Mucosa of gallbladder (tissue), 1 donor: ENCODE measurements at regions not wholly inside any gene's neighbourhood (a gene's known extent, or its start where the extent isn't known, plus 50 kb on each side); places are given as distances from the start of the nearest gene placed in this dataset.

Source experiments
- DNase-seq: peaks from one replicate; pipeline ENCODE4 v3.0.0-alpha.2; 2020; ENCODE audit warnings: low spot score
- donor health status: DM: no; HTN: no; CAD: no.

DNA sequence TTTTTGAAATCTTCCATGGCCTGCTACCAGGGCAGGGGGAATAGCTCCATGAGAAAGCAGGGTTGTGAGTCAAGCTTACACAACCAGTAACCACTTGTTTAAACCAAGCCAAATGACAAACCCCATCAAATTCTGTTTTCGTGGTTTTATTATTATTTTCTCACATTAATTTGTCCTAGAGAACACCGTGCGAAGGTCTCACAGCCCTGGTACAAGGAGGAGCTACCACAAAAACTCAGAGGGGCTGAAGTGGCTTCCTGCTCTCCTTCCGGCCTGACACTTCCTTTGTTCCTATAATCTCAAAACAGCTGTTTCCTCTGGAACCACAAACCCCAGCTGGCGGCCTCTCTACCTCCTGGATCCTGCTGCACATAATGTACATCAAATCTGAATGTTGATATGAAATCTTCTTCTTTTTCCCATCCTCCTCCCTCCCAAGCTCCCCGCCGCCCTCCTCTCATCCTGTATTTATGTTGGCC is 375.9 kb downstream of the MCTP2 start:
- peak; percentile 15 for DNase-seq

DNA sequence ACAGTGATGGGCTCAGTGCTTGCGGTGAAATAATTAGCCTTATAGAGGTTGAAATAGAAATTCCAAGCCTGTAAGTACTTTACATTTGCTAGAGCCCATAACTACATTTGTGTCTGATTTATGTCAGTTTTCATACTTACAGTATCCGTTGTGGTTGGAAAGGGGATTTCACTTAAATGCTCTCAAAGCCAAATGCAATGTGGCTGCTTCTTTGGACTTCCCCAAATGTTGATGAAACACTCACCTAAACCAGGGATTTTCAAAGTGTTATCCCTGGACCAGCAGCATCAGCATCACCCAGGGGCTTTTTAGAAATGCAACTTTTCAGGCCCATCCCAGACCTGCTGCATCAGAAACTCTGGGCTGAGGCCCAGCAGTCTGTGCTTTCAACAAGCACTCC is 378.7 kb downstream of the MCTP2 start:
- DNase-seq = no peak

GRCh38 chr15:94610485-94610884 is 379.1 kb downstream of the MCTP2 start:
- DNase-seq = no peak

DNA sequence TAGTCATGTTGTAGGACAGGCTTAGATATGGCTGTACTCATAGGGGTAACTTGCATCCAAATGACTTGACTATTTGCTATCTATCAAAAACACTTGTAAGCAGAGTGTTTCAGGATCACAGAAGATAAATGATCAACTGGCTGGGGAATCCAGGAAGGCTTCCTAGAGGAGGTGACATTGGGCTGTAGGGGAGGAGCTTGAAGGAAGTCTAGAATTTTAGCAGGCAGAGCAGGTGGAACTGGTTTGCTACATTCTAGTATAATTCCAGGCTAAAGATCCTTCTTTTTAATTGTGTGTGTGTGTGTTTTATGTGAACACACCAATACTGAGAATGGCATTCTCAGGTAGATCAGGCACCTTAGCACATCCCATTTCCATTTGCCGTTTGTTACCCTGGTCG is 380.3 kb downstream of the MCTP2 start:
- DNase-seq = no peak

- no peak for DNase-seq
These were observed 384.3 kb downstream of the MCTP2 start for GRCh38 chr15:94615688-94616087.

DNA sequence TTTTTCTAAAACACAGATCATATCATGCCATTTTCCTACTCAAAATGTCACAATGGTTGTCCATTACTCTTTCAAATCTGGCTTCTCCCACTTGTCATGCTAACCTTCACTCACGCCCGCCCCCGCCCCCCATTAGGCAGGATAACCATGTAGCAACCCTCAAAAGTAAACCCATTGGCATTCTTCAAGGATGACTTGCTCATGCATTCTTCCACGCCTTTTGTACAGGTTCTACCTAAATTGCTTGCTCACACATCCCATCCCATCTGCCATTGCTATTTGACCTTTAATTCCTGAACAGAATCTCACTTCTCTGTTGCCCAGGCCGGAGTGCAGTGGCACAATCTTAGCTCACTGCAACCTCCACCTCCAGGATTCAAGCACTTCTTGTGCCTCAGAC is 389.3 kb downstream of the MCTP2 start:
- no peak for DNase-seq

GRCh38 chr15:94621736-94622135 is 390.4 kb downstream of the MCTP2 start:
- DNase-seq = no peak

DNA sequence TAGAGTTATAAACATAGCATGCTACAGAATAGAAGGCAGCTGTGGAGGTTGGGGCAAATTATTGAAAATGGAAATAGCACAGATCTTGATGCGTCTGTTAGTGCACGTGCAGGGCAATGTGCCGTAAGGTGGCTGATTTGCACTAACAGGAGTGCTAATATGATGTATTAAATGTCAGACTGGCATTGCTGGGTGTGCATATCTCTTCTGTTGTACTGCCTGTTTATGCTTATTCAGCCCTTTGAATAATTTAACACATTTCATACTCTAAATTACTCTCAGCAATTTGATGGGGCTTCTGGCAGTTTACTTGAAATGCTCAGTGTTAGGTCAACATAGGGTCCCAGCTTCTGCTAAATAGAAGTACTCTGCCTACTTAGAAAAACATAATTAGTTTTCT is 395.6 kb downstream of the MCTP2 start:
- no peak for DNase-seq

- DNase-seq = no peak
These were observed 400.2 kb downstream of the MCTP2 start for GRCh38 chr15:94631608-94632007.

DNA sequence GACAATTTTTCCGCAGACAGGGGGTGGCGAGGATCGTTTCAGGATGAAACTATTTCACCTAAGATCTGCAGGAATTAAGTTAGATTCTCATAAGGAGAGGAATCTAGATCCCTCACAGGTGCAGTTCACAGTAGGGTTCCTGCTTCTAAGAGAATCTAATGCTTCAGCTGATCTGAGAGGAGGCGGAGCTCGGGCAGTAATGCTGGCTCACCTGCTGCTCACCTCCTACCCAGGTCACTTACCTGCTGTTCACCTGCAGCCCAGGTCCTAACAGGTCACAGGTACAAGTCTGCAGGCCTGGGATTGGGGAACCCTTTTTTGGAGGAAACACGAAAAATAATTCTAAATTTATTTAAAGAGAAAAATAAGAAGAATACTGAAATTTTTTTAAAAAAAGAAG is 406.8 kb downstream of the MCTP2 start:
- no peak for DNase-seq

GRCh38 chr15:94639701-94640100 is 408.3 kb downstream of the MCTP2 start:
- no peak for DNase-seq

DNA sequence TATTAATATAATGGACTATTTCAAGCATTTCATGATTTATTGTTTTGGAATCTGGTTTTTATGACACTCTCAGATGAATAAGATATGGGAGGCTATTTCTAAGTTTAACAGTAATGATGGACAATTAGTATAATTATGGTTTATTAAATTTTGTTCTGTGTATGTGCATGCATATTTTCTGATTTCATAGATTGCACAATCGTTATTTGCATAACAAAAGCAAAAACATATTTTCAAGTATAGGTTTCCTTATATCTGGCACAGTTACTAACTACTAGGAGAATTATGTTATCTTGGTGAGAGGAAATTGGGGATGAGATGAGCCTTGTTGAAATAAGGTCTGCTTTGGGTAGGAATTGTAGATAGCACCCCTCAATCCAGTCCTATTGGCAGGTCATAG is 413.1 kb downstream of the MCTP2 start:
- no peak for DNase-seq

DNA sequence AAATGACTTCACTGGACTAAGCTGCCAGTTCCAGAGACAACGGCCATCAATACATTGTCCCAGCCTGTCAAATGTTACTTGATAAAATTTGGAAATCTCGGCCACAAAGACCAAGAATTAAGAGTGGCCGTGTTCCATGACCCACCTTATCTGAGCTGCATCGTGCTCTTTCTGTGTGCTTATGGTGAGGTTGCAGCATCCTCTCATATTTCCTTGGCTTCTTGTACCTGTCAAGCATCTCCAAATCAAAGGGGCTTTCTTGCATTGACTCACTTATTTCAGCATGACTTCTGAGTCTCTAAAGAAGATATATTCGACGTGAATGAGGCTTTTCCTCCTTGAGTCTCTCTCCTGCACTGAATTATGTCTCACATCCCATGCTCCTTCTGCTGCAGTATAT is 421.7 kb downstream of the MCTP2 start:
- DNase-seq = no peak

DNA sequence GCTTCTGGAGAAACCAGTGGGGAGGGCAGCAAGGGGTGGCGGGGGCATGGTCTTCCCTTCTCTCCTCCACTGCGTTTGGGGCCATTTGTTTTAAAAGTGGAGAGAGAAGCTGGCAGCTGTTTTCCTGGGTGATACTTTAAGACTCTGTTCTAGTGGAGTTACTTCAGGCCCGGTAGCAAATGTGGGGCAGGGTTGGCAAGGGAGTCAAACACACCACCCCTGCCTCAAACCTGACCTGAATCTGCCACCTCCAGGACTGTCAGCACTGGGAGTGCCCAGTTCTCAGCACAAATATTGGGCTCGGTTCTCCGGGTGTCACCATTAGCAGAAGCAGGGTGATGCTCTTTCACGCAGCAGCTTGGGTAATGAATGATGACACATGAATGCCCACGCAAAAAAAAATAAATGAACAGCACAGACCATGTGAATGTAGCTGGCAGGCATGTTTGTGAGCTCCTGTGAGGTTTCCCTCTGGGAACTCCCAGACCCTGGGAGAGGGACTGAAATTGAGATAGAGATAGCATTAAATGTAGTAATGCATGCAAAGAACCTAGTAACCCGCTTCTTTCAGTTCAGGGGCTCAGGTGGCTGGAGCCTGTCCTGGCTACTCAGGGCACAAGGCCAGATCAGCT is 424.0 kb downstream of the MCTP2 start:
- DNase-seq = no peak

GRCh38 chr15:94665676-94666441 is 434.5 kb downstream of the MCTP2 start:
- no peak for DNase-seq

- DNase-seq = no peak
These were observed 435.2 kb downstream of the MCTP2 start for GRCh38 chr15:94666553-94666952.

DNA sequence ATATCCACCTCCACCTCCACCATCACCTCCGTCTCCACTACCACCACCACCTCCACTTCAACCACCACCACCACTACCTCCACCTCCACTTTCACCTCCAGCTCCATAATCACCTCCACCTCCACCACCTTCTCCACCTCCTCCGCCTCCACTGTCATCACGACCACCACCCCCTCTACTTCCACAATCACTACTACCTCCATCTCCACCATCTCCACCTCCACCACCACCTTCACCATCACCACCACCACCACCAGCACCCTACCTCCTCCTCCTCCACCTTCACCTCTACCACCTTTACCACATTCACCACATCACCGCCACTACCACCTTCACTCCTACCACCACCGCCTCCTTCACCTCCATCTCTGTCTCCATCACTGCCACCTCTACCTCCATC is 435.7 kb downstream of the MCTP2 start:
- DNase-seq = no peak

GRCh38 chr15:94670438-94671034 is 439.2 kb downstream of the MCTP2 start:
- DNase-seq = no peak

- peak; percentile 25 for DNase-seq
These were observed 440.6 kb downstream of the MCTP2 start for GRCh38 chr15:94671858-94672532.

- no peak for DNase-seq
These were observed 442.4 kb downstream of the MCTP2 start for GRCh38 chr15:94673801-94674200.

DNA sequence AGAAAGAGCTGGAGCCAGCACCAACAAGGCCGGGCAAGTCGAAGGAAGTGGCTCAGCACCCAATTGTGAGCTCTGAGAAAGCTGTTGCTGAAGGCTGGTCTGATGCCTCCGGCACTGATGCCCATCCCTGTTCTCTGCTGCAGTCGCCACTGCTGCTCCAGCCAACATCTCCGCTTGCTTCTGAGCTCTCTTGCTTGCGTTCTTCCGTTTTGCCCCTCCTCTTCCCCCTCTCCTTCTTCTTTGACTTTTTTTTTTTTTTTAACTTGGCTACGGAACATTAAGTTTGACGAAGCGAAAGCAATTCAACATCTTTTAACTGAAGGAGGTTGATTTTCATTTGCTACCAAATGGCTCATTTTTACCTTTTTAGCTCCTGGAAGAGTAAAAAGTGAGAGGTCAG is 442.9 kb downstream of the MCTP2 start:
- DNase-seq = no peak

GRCh38 chr15:94677202-94677790 is 445.9 kb downstream of the MCTP2 start:
- no peak for DNase-seq
